CD14-positive monocyte (primary cell): ENCODE measurements at regions not wholly inside any gene's neighbourhood (a gene's known extent, or its start where the extent isn't known, plus 50 kb on each side); places are given as distances from the start of the nearest gene placed in this dataset.

ENCODE experiments used
- DNase-seq, 3 donors: peaks; one replicate each; pipeline ENCODE4 v3.0.0-alpha.2; 2011 to 2022
- H2AFZ ChIP-seq: 2 replicates; pipeline ENCODE4 v1.6.0; 2012; ENCODE audit warnings: mild to moderate bottlenecking, low read depth, low read length, inconsistent platforms; ENCODE audit not compliant: insufficient read depth, poor library complexity, severe bottlenecking
- H3K27ac ChIP-seq, 2 donors: 1 replicate in 1 of 2; 2 replicates in 1 of 2; pipeline ENCODE4 v1.5.1; 2012 to 2013; ENCODE audit warnings: low read length in 2 of 2, control low read depth in 1 of 2, inconsistent platforms in 1 of 2, low read depth in 1 of 2, mild to moderate bottlenecking in 1 of 2
- H3K27me3 ChIP-seq, 2 donors: one replicate each; pipeline versions ENCODE4 v1.6.0 to v1.6.1; 2011 to 2013; ENCODE audit warnings: low read length in 2 of 2; ENCODE audit not compliant: control insufficient read depth in 2 of 2, insufficient read depth in 2 of 2
- H3K36me3 ChIP-seq, 2 donors: replicated peaks in 1 of 2; 1 replicate in 1 of 2; 2 replicates in 1 of 2; pipeline versions ENCODE4 v1.5.1 to v1.6.1; 2012 to 2013; ENCODE audit warnings: low read length in 2 of 2, control low read depth in 1 of 2, inconsistent platforms in 1 of 2, mild to moderate bottlenecking in 1 of 2; ENCODE audit not compliant: insufficient read depth in 2 of 2, control insufficient read depth in 1 of 2
- H3K4me1 ChIP-seq, 2 donors: 1 replicate in 1 of 2; 2 replicates in 1 of 2; pipeline versions ENCODE4 v1.5.1 to v1.6.1; 2012 to 2013; ENCODE audit warnings: low read length in 2 of 2, control low read depth in 1 of 2, inconsistent platforms in 1 of 2, mild to moderate bottlenecking in 1 of 2, moderate library complexity in 1 of 2; ENCODE audit not compliant: insufficient read depth in 2 of 2, control insufficient read depth in 1 of 2
- H3K4me2 ChIP-seq: replicated peaks from 2 replicates; pipeline ENCODE3; 2012; ENCODE audit warnings: low read length, moderate library complexity, mild to moderate bottlenecking; ENCODE audit not compliant: poor library complexity, severe bottlenecking; ENCODE audit errors: extremely low read depth
- H3K4me3 ChIP-seq, 3 experiments: fragments of 200-600 bp in 1 of 3; sonication (generic) in 1 of 3; replicated peaks in 1 of 3; 1 replicate in 2 of 3; 2 replicates in 1 of 3; pipeline ENCODE4 v1.5.1; 2011 to 2013; ENCODE audit warnings: low read length in 3 of 3, mild to moderate bottlenecking in 3 of 3, control low read depth in 2 of 3, low read depth in 2 of 3, inconsistent platforms in 1 of 3, moderate library complexity in 1 of 3
- H3K79me2 ChIP-seq: 2 replicates; pipeline ENCODE4 v1.6.0; 2012; ENCODE audit warnings: mild to moderate bottlenecking, control low read depth, inconsistent platforms, low read length, moderate library complexity; ENCODE audit not compliant: insufficient read depth
- H3K9ac ChIP-seq: 2 replicates; pipeline ENCODE4 v1.6.0; 2017; ENCODE audit warnings: low read length, mild to moderate bottlenecking; ENCODE audit not compliant: insufficient read depth, poor library complexity, severe bottlenecking
- H3K9me3 ChIP-seq, 2 donors: replicated peaks in 1 of 2; 1 replicate in 1 of 2; 2 replicates in 1 of 2; pipeline versions ENCODE4 v1.5.1 to v1.6.1; 2012 to 2013; ENCODE audit warnings: low read length in 2 of 2, control low read depth in 1 of 2; ENCODE audit not compliant: control insufficient read depth in 1 of 2, insufficient read depth in 1 of 2
- H4K20me1 ChIP-seq: 2 replicates; pipeline ENCODE4 v1.6.0; 2012; ENCODE audit warnings: mild to moderate bottlenecking, low read length, control low read depth, moderate library complexity; ENCODE audit not compliant: insufficient read depth
- H3K27ac Mint-ChIP-seq, 7 donors: one replicate each; pipeline ENCODE4 v1.8.0; 2020; ENCODE audit warnings: mild to moderate bottlenecking in 7 of 7, mixed read lengths in 7 of 7, moderate library complexity in 6 of 7, inconsistent platforms in 2 of 7
- H3K27me3 Mint-ChIP-seq, 3 donors: one replicate each; pipeline ENCODE4 v1.8.0; 2021 to 2022; ENCODE audit warnings: low read depth in 3 of 3, mild to moderate bottlenecking in 3 of 3, mixed read lengths in 3 of 3, moderate library complexity in 3 of 3, inconsistent platforms in 1 of 3
- H3K36me3 Mint-ChIP-seq, 2 donors: one replicate each; pipeline ENCODE4 v1.8.0; 2020; ENCODE audit warnings: mixed read lengths in 2 of 2, inconsistent platforms in 1 of 2, mild to moderate bottlenecking in 1 of 2
- H3K4me1 Mint-ChIP-seq: one replicate; pipeline ENCODE4 v1.8.0; 2020; ENCODE audit warnings: mild to moderate bottlenecking, mixed read lengths
- H3K4me3 Mint-ChIP-seq, 2 donors: one replicate each; pipeline ENCODE4 v1.8.0; 2020; ENCODE audit warnings: mild to moderate bottlenecking in 2 of 2, mixed read lengths in 2 of 2, moderate library complexity in 1 of 2
- H3K9me3 Mint-ChIP-seq, 7 donors: one replicate each; pipeline ENCODE4 v1.8.0; 2020 to 2022; ENCODE audit warnings: mixed read lengths in 7 of 7, mild to moderate bottlenecking in 6 of 7, moderate library complexity in 6 of 7, inconsistent platforms in 2 of 7
- CTCF ChIP-seq: fragments of 200-600 bp; IDR thresholded peaks from one replicate; pipeline ENCODE4 v1.8.0; 2022; ENCODE audit warnings: antibody characterized with exemption, mild to moderate bottlenecking
- WGBS: methylation state at CpG from one replicate; pipeline ENCODE4 v1.1.5; 2013; ENCODE audit warnings: missing lambda C conversion rate; ENCODE audit not compliant: insufficient coverage; 5-methylcytosine and 5-hydroxymethylcytosine counted together
- intact Hi-C, 2 donors: fragments of 100-400 bp; cut with micrococcal nuclease; formaldehyde crosslinking; loops; one replicate each; pipeline versions ENCODE4 v1.15.0 to v1.15.1; 2023

- no peaks in the 10 kb centered on the region for H3K4me1 Mint-ChIP-seq
- H3K4me3 Mint-ChIP-seq, result no peak overlapping the region
- no peak for DNase-seq
- Histone ChIP-seq H3K9ac (no peak overlapping the region), H3K27ac (no peak overlapping the region), H3K79me2 (no peaks in the 10 kb centered on the region), H3K4me2 (no peak overlapping the region), H3K9me3 (no peaks in the 10 kb centered on the region), H2AFZ (no peak overlapping the region), H3K4me1 (no peaks in the 10 kb centered on the region), H3K4me3 (no peak overlapping the region), H3K36me3 (no peaks in the 10 kb centered on the region), H4K20me1 (no peaks in the 10 kb centered on the region), H3K27me3 (no peaks in the 10 kb centered on the region)
- H3K27me3 Mint-ChIP-seq, result peaks cover 0 to 1% (median 0%) of the 10 kb centered on the region in 3 donors
- no peak for TF ChIP-seq CTCF
- H3K9me3 Mint-ChIP-seq, result peaks cover 0 to 5% (median 0%) of the 10 kb centered on the region in 7 donors
- no peak overlapping the region for H3K27ac Mint-ChIP-seq
- intact Hi-C loops, result no loop called here
- H3K36me3 Mint-ChIP-seq, result no peaks in the 10 kb centered on the region
These were observed 191.7 kb downstream of the ARL4A start for GRCh38 chr7:12879139-12879538.

- no peak for TF ChIP-seq CTCF
- H3K36me3 Mint-ChIP-seq, result no peaks in the 10 kb centered on the region
- peaks cover 0 to 1% (median 0%) of the 10 kb centered on the region in 3 donors for H3K27me3 Mint-ChIP-seq
- peaks cover 0 to 3% (median 0%) of the 10 kb centered on the region in 7 donors for H3K9me3 Mint-ChIP-seq
- Histone ChIP-seq H3K79me2 (no peaks in the 10 kb centered on the region), H3K36me3 (no peaks in the 10 kb centered on the region), H4K20me1 (no peaks in the 10 kb centered on the region), H3K9me3 (no peaks in the 10 kb centered on the region), H3K9ac (no peak overlapping the region), H3K4me1 (no peaks in the 10 kb centered on the region), H3K4me2 (no peak overlapping the region), H2AFZ (no peak overlapping the region), H3K27ac (no peak overlapping the region), H3K27me3 (no peaks in the 10 kb centered on the region), H3K4me3 (no peak overlapping the region)
- intact Hi-C loops, result loop anchor here in 1 of 2 donors (10.0 kb wide), 1 partner anchor 197 kb away; the partner anchor contains the start of gene ARL4A
- H3K4me3 Mint-ChIP-seq, result no peak overlapping the region
- no CpG with 5 or more reads among the region's 2 CpGs for WGBS
- no peak overlapping the region for H3K27ac Mint-ChIP-seq
- no peak for DNase-seq
- no peaks in the 10 kb centered on the region for H3K4me1 Mint-ChIP-seq
These were observed 194.3 kb downstream of the ARL4A start for GRCh38 chr7:12881712-12882111.
